ENCODE measurements at regions not wholly inside any gene's neighbourhood (a gene's known extent, or its start where the extent isn't known, plus 50 kb on each side); places are given as distances from the start of the nearest gene placed in this dataset.

DNA sequence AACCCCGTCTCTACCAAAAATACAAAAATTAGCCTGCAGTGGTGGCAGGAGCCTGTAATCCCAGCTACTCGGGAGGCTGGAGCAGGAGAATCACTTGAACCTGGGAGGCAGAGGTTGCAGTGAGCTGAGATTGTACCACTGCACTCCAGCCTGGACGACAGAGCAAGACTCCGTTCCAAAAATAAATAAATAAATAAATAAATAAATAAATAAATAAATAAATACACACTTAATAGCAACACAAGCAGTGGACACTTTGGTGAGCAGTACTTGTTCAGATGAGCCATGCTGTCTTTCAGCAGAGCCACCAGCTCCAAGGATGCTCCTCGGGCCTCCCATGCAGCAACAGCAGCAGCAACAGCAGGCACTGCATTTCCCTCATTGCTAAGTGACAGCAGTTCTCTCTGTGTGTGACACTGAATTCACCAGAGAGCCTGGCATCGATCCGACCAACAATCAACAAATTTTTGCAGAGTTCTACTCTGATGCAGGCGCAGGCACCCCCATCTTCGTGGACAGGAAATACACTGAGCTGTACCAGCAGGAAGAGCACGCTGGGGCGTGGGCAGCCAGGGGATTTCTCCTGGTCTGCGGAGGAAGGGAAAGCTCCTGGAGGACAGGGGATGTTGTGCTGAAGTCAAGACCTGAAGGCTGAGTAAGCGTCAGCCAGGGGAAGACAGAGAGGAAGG lies 54.0 kb upstream of the SNX9 start (continued):
- TF ChIP-seq KDM4A (IDR thresholded peaks at IDR 0.05; ENCODE audit: low read depth, low read length, severe bottlenecking): no peak
- no peak for TF ChIP-seq SP4 (IDR thresholded peaks at IDR 0.05; ENCODE audit: low read length)
